ENCODE measurements at regions not wholly inside any gene's neighbourhood (a gene's known extent, or its start where the extent isn't known, plus 50 kb on each side); places are given as distances from the start of the nearest gene placed in this dataset.

- no peak for DNase-seq (ENCODE audit: low read depth)
- no peak overlapping the region for H3K4me3 ChIP-seq (ENCODE audit: low read depth, low read length)
- TF ChIP-seq CTCF (IDR thresholded peaks at IDR 0.05; ENCODE audit: low read depth, low read length) = no peak
- no peak for TF ChIP-seq MYC (IDR thresholded peaks at IDR 0.05; ENCODE audit: low read depth, low read length)
- no peak for TF ChIP-seq MAX (IDR thresholded peaks at IDR 0.05; ENCODE audit: low read depth, low read length)
- TF ChIP-seq POLR2A (IDR thresholded peaks at IDR 0.05; ENCODE audit: extremely low read depth, insufficient read length) = no peak
Observed at GRCh38 chr13:29693275-29693945, 97.9 kb upstream of the SLC7A1 start.

- TF ChIP-seq POLR2A (IDR thresholded peaks at IDR 0.05; ENCODE audit: extremely low read depth, insufficient read length) = no peak
- TF ChIP-seq MAX (IDR thresholded peaks at IDR 0.05; ENCODE audit: low read depth, low read length) = no peak
- no peak for TF ChIP-seq CTCF (IDR thresholded peaks at IDR 0.05; ENCODE audit: low read depth, low read length)
- no peak for TF ChIP-seq MYC (IDR thresholded peaks at IDR 0.05; ENCODE audit: low read depth, low read length)
- H3K4me3 ChIP-seq (ENCODE audit: low read depth, low read length) = no peak overlapping the region
- DNase-seq (ENCODE audit: low read depth) = no peak
Observed at GRCh38 chr13:29689548-29689947, 94.1 kb upstream of the SLC7A1 start.

GRCh38 chr13:29688193-29688592 is 92.7 kb upstream of the SLC7A1 start:
- H3K4me3 ChIP-seq (ENCODE audit: low read depth, low read length) = no peak overlapping the region
- TF ChIP-seq MAX (IDR thresholded peaks at IDR 0.05; ENCODE audit: low read depth, low read length) = no peak
- TF ChIP-seq MYC (IDR thresholded peaks at IDR 0.05; ENCODE audit: low read depth, low read length) = no peak
- TF ChIP-seq CTCF (IDR thresholded peaks at IDR 0.05; ENCODE audit: low read depth, low read length) = no peak
- no peak for DNase-seq (ENCODE audit: low read depth)

GRCh38 chr13:29684441-29684840 is 89.0 kb upstream of the SLC7A1 start:
- TF ChIP-seq POLR2A (IDR thresholded peaks at IDR 0.05; ENCODE audit: extremely low read depth, insufficient read length) (no peak), MAX (IDR thresholded peaks at IDR 0.05; ENCODE audit: low read depth, low read length) (no peak), CTCF (IDR thresholded peaks at IDR 0.05; ENCODE audit: low read depth, low read length) (no peak), MYC (IDR thresholded peaks at IDR 0.05; ENCODE audit: low read depth, low read length) (no peak)
- H3K4me3 ChIP-seq (ENCODE audit: low read depth, low read length) = no peak overlapping the region
- DNase-seq (ENCODE audit: low read depth) = no peak

GRCh38 chr13:29683041-29683440 is 87.6 kb upstream of the SLC7A1 start:
- H3K4me3 ChIP-seq (ENCODE audit: low read depth, low read length) = no peak overlapping the region
- TF ChIP-seq CTCF (IDR thresholded peaks at IDR 0.05; ENCODE audit: low read depth, low read length) (no peak), POLR2A (IDR thresholded peaks at IDR 0.05; ENCODE audit: extremely low read depth, insufficient read length) (no peak), MAX (IDR thresholded peaks at IDR 0.05; ENCODE audit: low read depth, low read length) (no peak), MYC (IDR thresholded peaks at IDR 0.05; ENCODE audit: low read depth, low read length) (no peak)
- DNase-seq (ENCODE audit: low read depth) = no peak
